Uterus (tissue), 3 donors: ENCODE measurements at regions not wholly inside any gene's neighbourhood (a gene's known extent, or its start where the extent isn't known, plus 50 kb on each side); places are given as distances from the start of the nearest gene placed in this dataset.

Experiments
- DNase-seq, 2 donors: peaks; one replicate each; pipeline ENCODE4 v3.0.0-alpha.2; 2019 to 2020
- H3K27ac ChIP-seq, 2 donors: fragments of 200-600 bp; sonication (generic); 1 replicate in 1 of 2; 2 replicates in 1 of 2; pipeline ENCODE4 v1.5.1; 2016 to 2018
- H3K27me3 ChIP-seq, 2 donors: fragments of 200-600 bp; sonication (generic); one replicate each; pipeline ENCODE4 v1.5.1; 2018 to 2019; ENCODE audit warnings: control low read depth in 1 of 2
- H3K36me3 ChIP-seq, 2 donors: fragments of 200-600 bp; sonication (generic); one replicate each; pipeline ENCODE4 v1.5.1; 2019; ENCODE audit warnings: control low read depth in 1 of 2
- H3K4me1 ChIP-seq, 2 donors: fragments of 200-600 bp; sonication (generic); one replicate each; pipeline ENCODE4 v1.5.1; 2018 to 2019; ENCODE audit warnings: control low read depth in 1 of 2
- H3K4me3 ChIP-seq, 2 donors: fragments of 200-600 bp; sonication (generic); 1 replicate in 1 of 2; 2 replicates in 1 of 2; pipeline ENCODE4 v1.5.1; 2018 to 2019; ENCODE audit warnings: mild to moderate bottlenecking in 1 of 2
- H3K9me3 ChIP-seq, 2 donors: fragments of 200-600 bp; sonication (generic); one replicate each; pipeline ENCODE4 v1.5.1; 2019; ENCODE audit warnings: control low read depth in 1 of 2
- CTCF ChIP-seq, 4 experiments: fragments of 200-600 bp in 2 of 4; fragments of 450-650 bp in 2 of 4; sonication (generic) in 2 of 4; IDR thresholded peaks; one replicate each; pipeline ENCODE4 v1.5.1; 2016 to 2019; ENCODE audit warnings: antibody characterized with exemption in 4 of 4, mild to moderate bottlenecking in 2 of 4, moderate library complexity in 1 of 4
- POLR2A ChIP-seq, 2 donors: fragments of 450-650 bp; IDR thresholded peaks; one replicate each; pipeline ENCODE4 v1.6.1; 2016; ENCODE audit warnings: antibody characterized with exemption in 2 of 2, mild to moderate bottlenecking in 1 of 2, moderate library complexity in 1 of 2
- intact Hi-C: fragments of 100-400 bp; cut with DNase I; formaldehyde crosslinking; loops from one replicate; pipeline ENCODE4 v1.15.1; 2023; ENCODE audit warnings: low total_unique reads
- donor health status: DM: yes; HTN: yes; CAD: no.

DNA sequence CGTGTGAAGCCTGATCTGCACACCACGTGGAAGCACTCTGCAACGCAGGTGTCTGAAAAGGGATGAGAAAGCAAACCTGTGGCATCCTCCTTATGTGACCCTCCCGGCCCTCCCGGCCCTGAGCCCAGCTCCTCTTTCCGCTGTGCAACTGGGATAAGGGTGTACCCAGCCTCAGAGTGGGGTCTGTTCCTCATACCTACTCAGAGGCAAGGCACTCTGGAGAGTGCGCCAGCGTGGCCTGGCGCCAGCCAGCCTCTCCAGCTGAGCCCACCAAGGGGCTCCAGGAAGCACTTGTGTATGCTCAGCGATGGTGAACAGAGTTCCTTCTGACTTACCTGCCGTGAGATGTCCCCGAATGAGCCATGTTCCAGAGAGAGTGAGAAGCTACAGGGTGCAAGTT, 102.8 kb downstream of the IRX1 start:
- intact Hi-C loops = loop anchor here (5.0 kb wide), 1 partner anchor 549 kb away; no protein-coding TSS in a partner anchor
- H3K27me3 ChIP-seq = no peaks in the 10 kb centered on the region
- no peaks in the 10 kb centered on the region for H3K9me3 ChIP-seq
- H3K27ac ChIP-seq = no peak overlapping the region
- no peaks in the 10 kb centered on the region for H3K36me3 ChIP-seq
- H3K4me3 ChIP-seq = no peak overlapping the region
- TF ChIP-seq CTCF (IDR thresholded peaks at IDR 0.05) (no peak), POLR2A (IDR thresholded peaks at IDR 0.05) (no peak)
- no peaks in the 10 kb centered on the region for H3K4me1 ChIP-seq
- DNase-seq = no peak

DNA sequence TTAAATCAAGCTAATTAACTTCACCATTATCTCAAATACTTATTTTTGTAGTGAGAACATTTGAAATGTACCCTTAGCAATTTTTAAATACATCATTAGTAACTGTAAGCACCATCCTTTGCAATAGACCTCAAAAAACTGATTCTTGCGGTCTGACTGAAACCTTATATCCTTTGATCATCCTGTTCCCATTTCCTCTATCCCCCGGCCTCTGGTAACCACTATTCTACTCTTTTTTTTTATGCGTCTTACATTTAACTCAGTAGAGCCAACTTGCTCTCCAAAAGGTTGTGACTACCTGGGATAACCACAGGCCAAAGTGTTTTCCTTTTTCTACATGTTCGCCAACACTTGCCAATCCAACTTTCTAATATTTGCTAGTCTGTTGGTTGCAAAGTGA, 106.1 kb downstream of the IRX1 start:
- no peaks in the 10 kb centered on the region for H3K27me3 ChIP-seq
- intact Hi-C loops = no loop called here
- H3K36me3 ChIP-seq = no peaks in the 10 kb centered on the region
- DNase-seq = no peak
- no peak overlapping the region for H3K4me3 ChIP-seq
- TF ChIP-seq POLR2A (IDR thresholded peaks at IDR 0.05) = no peak
- TF ChIP-seq CTCF (IDR thresholded peaks at IDR 0.05) = no peak
- no peak overlapping the region for H3K27ac ChIP-seq
- H3K4me1 ChIP-seq = no peaks in the 10 kb centered on the region
- no peaks in the 10 kb centered on the region for H3K9me3 ChIP-seq

GRCh38 chr5:3704661-3705060, 109.0 kb downstream of the IRX1 start:
- no peaks in the 10 kb centered on the region for H3K36me3 ChIP-seq
- TF ChIP-seq POLR2A (IDR thresholded peaks at IDR 0.05) = no peak
- TF ChIP-seq CTCF (IDR thresholded peaks at IDR 0.05) = no peak
- H3K27ac ChIP-seq = no peak overlapping the region
- no peak for DNase-seq
- H3K4me3 ChIP-seq = no peak overlapping the region
- H3K27me3 ChIP-seq = no peaks in the 10 kb centered on the region
- H3K4me1 ChIP-seq = no peaks in the 10 kb centered on the region
- H3K9me3 ChIP-seq = no peaks in the 10 kb centered on the region
- intact Hi-C loops = no loop called here

DNA sequence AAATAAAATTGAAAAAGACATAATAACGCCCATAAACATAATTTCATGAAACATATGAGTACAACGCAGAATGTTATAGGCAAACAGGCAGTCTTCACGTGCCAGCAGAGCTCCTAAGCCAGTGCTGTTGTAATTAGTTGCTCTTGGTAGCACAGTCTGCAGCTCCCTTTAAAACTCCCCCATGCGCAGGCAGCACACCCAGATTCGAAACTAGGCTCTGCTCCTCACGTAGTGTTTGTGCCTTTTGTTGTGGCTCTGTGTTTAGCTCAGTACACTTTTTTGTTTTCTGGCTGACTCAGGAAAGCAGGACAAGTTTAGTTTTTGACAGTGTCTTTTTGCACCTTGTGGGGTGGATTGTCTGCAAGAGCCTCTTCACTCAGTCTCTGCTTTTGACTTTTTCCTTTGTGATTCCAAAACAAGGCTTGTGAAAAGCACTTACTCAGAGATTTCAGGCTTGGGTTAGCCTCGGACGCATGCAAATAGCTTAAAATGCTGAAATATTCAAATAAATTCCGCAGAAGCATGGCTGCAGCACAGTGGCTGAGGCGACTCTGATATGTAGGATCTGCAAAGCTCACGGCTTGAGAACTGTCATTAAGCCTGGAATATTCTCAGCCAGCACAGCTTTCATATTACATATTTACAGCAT, 113.6 kb downstream of the IRX1 start:
- no peak overlapping the region for H3K4me3 ChIP-seq
- TF ChIP-seq POLR2A (IDR thresholded peaks at IDR 0.05) (no peak), CTCF (IDR thresholded peaks at IDR 0.05) (no peak)
- H3K9me3 ChIP-seq = no peaks in the 10 kb centered on the region
- H3K4me1 ChIP-seq = no peaks in the 10 kb centered on the region
- H3K36me3 ChIP-seq = no peaks in the 10 kb centered on the region
- intact Hi-C loops = no loop called here
- H3K27ac ChIP-seq = no peak overlapping the region
- H3K27me3 ChIP-seq = no peaks in the 10 kb centered on the region
- DNase-seq = no peak

DNA sequence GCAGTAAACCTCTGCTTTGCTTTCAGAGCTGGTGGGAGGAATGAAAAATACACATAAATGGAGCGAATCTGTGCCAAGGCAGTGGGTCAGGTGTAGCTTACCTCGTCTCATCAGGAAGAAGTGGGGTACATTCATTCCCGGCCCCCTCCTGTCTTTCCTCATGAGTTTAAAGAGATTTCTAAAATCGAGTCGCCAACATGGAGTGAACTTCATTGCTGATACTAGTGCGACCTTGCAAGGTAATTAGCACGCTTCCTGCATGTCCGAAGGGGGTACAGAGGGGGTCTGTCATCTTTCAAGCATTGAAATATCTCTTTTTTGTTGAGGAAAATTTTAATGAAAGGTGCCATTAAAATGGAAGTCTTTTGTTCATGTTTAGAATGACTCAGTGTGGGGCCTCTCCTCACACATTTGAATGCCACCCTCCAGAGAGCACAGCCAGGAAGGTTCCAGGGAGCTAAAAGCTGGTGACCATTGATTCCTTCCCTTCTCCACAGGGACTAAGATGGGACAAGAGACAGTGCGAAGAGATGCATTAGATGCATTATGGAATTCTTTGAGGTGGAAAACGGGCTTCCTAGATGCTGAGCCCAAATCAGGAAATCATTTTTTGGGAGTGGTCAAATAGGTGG, 114.2 kb downstream of the IRX1 start:
- Histone ChIP-seq H3K27me3 (no peaks in the 10 kb centered on the region), H3K4me3 (no peak overlapping the region), H3K9me3 (no peaks in the 10 kb centered on the region), H3K36me3 (no peaks in the 10 kb centered on the region), H3K4me1 (no peaks in the 10 kb centered on the region), H3K27ac (no peak overlapping the region)
- DNase-seq = no peak
- TF ChIP-seq CTCF (IDR thresholded peaks at IDR 0.05) = no peak
- TF ChIP-seq POLR2A (IDR thresholded peaks at IDR 0.05) = no peak
- intact Hi-C loops = no loop called here
